GM18867 (cell line): ENCODE measurements at regions not wholly inside any gene's neighbourhood (a gene's known extent, or its start where the extent isn't known, plus 50 kb on each side); places are given as distances from the start of the nearest gene placed in this dataset.

ENCODE experiments used
- ATAC-seq: cut with Tn5 transposase; IDR thresholded peaks from one replicate; pipeline ENCODE4 v1.9.1; 2021; ENCODE audit warnings: mild to moderate bottlenecking, moderate library complexity; ENCODE audit not compliant: unreplicated experiment

DNA sequence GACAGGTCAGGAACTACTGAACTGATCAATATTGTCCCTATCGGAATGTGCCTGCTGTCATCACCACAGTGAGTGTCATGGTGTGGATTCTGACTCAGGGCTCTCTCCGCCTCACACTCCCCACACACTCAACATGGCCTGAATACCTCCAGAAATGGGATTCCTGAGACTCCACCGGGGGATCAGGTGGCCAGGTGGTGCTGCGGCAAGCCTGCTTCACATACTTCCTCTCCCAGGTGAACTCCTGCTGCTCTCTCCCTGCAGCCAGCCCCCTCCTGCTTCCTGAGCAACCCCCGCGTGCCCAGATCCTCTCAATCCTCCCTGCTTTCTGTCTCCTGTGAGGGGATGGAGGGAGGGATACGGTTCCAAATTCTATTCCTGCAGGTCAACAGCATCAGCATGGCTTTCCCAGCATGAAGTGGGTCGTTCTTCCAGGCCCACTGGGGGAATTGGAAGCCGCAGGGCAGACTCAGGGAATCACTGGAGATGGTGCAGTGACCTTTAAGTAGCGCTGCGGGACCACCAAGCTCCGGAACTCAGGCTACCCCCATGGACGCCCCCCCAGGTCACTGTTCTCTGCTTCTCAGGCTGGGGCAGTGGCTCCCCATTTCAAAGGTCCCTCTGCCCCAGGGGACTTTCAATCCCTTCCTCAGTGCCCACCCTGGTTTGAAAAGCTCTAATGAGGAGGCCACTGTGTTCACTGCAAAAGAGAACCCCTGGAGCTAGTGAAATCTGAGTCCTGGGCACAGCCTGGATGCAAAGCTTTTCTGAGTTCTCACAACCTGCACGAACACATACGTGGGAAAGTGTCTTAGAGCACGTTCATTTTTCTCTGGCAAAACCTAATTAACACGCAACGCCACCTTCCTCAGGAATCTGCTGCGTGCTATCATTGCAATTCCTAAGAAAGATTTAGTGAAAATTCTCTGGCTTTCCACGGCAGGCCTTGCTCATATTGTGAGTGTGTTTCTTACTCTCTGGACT lies 168.4 kb downstream of the ZFP36L2 start:
- ATAC-seq = no peak

DNA sequence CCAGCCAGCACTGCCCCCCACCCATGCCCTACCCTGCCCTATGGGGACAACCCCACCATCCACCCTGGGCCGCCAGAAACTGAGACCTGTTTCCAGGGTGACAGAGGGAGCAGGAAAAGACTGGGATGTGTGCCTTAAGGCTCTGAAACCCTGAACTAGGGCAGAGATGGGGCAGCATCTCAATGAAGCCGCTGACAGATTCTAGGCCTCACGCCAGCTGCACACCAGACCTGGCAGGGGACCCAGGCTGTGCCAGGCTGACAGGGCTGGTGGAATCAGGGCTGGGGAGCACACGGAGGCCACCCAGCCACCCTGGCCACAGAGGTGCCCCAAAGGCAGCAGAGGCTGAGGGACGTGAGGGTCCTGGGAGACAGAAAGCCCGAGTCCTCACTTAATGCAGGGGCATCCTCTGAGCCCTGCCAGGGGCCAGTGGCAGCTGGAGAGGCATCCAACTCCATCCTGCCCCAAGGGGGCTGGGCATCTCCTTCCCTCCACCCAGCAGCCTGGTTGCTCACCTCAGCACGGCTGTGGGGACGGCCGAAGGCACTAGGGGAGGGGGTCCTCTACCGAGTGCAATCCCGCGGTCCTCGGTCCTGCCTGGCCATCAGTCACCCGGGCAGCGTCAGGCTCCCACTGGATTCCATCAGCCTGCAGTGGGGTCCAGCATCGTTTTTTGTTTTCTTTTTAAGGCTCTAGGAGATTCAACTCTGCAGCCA lies 169.2 kb downstream of the ZFP36L2 start:
- ATAC-seq = no peak

DNA sequence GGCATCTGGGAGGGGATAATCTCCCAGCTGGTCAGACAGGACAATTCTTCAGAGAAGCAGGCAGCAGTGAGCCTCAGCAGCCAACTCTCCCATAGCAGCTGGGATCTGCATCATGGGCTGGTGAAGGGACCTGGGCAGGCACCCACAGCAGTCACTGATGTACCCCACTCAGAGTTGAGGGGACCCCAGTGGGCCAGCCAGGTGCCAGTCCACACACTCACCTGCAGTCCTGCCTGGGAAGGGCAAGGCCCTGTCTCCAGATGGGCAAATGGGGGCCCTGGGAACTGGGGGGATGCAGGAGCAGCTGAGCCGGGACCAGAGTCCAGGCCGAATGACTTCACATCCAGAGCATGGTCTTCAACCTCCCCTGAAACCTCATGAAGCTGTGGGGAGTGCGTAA lies 170.4 kb downstream of the ZFP36L2 start:
- ATAC-seq = no peak

DNA sequence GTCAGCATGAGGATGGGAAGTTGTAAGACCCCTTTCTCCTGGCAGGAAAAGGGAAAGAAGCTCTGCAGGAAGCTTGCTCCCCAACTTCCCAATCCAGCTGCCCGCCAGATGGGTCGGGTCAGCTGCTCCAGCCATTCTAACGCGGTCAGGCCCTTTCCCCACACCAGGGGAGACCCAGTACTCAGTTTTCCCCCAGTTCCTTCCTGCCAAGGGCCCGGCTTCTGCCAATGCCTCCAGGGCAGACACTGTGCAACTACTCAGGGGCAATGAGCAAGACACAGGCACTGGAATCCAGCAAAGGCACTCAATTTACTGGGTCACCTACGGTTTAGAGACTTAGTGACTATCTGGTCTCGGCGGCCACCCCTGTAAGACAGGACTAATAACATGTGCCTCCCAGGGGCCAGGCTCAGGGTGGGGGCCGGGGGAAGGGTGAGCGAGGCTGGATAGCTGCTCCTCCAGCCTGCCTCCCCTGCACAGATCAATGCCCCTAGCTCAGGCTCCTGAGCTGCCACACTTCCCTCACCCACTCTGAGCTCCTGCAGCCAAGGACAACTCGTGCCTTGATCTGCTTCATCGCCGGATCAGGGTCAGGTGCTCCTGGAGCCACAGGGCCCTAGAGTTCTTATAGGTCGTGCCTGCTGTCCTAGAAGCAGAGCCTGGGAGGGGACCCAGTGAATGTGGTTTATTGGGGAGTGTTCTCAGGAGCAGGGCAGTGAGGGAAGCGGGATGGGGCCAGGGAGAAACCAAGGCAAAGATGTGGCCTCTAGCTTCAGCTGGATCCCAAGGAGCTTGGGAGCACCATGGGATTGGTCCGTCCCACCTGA lies 171.1 kb downstream of the ZFP36L2 start:
- no peak for ATAC-seq

- no peak for ATAC-seq
Measured at GRCh38 chr2:43054367-43054766, 172.0 kb downstream of the ZFP36L2 start.

DNA sequence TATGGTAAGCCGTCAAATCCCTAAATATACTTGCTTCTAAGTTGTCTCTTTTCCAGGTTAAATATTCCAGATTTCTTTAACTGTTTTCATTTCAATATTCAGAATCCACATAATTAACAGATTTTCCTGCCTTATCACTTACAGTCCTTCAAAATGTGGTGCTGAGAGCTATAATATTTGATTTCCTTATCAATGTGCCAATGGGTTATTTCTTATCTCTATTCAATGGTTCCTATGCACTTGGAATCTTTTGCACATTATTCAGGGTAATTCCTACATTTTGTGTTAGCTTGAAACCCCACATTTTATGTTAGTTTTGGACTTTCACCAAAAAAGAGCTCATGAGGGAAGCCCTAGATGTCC lies 173.5 kb downstream of the ZFP36L2 start:
- no peak for ATAC-seq

DNA sequence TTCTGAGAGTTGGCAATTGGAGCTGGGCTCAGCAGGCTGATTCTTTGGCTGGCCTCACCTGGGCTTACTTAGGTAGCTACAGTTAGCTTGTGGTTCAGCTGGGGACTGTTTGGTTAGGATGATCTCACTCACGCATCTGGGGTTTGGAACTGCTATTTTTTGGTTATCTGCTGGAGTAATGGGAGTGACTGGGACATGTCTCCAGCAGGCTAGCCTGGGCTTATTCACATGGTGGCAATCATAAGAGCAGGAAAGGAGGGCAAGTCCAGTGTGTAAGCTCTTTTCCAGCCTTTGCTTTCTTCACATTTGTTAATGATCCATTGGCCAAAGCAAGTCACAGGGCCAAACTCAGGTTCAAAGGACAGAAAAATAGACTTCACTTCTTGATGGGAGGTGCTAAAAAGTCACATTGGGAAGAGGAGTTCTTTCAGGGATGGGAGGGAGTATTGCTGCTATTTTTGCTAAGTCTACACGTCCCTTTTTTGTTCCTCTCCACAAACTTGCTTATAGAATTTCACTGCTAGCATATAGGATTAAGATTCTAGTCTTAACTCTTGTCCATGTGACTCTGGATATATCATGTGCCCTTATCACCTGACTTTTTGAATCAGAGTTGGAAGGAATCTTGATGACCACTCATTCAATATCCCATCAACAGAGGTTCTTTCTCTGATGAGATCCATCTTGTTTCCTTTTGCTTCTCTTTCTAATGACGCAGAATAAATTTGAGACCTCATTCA lies 174.0 kb downstream of the ZFP36L2 start:
- no peak for ATAC-seq

- no peak for ATAC-seq
Measured at GRCh38 chr2:43051338-43051737, 175.1 kb downstream of the ZFP36L2 start.

DNA sequence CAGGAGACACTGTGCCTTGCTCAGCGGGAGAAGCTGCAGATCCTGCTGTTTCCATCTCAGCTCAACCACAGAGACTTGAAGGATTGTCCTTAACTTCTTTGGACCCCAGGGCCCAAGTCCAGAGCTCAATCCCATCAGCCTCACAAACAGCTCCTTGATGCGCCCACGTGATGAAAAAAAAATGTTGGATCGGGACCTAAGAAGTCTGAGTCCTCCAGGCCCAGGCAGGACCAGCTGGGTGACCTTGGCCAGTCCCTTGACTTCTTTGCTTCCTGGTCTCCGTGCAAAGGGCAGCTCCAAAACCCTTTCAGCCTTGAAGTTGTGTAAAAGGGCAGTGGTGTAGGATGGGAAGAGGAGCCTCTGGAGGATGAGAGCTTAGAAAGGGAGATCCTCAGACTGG lies 175.5 kb downstream of the ZFP36L2 start:
- no peak for ATAC-seq

DNA sequence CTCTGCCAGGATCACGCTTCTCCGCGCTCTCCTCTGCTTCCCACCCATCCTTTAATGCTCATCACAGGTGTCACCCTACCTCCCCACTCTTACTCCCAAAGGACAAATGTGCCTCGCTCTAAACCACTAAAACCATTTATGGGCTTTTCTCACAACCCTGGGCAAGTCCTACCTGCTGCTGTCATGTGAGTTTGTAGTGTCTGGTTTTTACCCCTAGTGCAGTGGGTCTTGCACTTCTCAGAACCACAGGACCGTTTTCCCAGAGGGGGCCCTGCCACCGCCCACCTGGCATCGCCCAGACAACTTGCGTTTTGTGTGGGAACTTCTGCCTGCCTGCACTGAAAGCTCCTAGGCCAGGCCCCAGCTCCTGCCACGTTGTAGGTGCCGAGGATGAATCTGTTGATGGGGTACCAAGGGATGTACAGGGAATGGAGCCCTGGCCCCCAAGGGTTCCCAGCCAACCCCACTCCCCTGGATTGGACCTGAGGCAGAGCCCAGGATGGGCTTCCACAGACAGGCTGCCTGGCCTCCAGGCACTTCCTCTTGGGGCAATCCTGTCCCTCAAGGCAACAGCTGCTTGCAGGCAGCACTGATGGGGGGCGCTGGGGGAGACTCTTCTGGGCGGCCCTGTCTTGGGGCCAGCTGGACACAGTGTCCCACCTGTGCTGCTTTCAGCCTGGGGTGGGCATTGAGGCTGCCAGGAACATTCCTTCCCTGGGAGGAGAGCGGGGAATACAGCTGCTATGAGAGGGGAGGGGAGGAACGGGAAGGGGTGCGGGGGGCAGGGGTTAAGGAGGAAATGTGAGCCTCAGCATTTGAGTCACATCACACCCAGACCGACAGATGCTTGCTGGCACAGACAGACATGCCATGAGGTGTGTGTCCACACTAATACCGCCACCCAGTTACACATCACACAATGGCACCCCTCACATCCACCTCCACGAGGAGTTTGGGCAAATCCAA lies 176.3 kb downstream of the ZFP36L2 start:
- ATAC-seq = no peak

DNA sequence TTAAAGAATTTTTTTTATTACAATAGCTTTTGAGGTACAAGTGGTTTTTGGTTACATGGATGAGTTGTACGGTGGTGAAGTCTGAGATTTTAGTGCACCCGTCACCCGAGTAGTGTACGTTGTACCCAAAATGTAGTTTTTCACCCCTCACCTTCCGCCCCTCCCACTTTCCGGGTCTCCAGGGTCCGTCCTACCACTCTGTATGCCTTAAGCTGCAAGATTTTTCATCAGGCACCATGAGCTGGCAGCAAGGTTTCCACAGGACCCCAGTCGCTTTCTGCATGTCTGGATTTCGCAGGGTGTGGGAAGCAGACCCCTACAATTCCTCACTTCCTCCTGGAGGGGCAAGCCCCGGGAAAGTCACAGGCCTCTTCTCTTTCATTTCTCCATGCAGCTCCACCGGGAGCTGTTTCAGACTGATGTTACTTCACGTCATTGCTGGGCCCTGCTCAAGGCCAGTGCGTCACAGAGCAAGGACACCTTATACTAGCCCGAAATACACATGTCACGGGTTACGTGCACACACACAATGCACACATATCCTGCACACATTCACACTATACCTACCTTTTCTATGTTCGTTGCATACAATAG lies 179.1 kb downstream of the ZFP36L2 start:
- no peak for ATAC-seq

- no peak for ATAC-seq
Measured at GRCh38 chr2:43045866-43046265, 180.5 kb downstream of the ZFP36L2 start.

GRCh38 chr2:43044093-43044681 lies 182.2 kb downstream of the ZFP36L2 start:
- no peak for ATAC-seq

GRCh38 chr2:43043553-43043870 lies 182.9 kb downstream of the ZFP36L2 start:
- ATAC-seq = no peak

DNA sequence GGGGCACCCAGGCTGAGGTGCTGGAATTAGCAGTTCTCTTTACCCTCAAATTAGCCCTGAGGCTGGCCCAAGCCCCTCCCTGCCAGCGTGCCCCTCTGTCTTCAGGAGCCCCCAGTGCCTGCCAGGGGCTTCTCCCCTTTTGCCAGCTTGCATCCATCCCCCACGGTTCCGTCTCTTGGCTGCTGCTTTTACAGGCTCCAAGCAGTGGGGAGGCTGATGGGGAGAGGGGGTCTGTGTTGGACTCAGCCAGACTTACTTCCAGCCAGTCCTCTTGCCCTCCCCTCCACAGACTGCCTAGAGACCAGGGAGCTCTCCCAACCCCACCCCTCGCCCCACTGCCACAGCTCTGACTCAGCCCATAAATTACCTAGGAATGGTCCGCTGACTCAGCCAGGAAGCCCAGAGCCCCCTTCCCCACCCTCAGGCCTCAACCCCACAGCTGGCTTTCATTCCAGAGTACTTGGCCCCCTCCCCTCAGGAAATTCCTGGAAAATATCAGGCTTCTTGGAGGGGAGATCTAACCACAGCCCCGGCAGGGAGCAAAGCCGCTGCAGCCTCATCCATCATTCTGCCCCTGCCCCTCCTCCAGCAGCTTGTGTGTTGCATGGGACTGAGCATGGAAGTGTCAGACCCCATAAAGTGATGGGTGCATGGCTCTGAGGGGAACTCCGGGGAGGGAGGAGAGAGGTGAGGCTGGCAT lies 184.6 kb downstream of the ZFP36L2 start:
- no peak for ATAC-seq

- ATAC-seq = no peak
Measured at GRCh38 chr2:43041173-43041591, 185.2 kb downstream of the ZFP36L2 start.

GRCh38 chr2:43040084-43040854 lies 186.1 kb downstream of the ZFP36L2 start:
- peak; percentile 54 for ATAC-seq
